Left hindlimb (tissue), 1 donor: ENCODE measurements at regions not wholly inside any gene's neighbourhood (a gene's known extent, or its start where the extent isn't known, plus 50 kb on each side); places are given as distances from the start of the nearest gene placed in this dataset.
"Not testable (repeated sequence)": the region's sequence is repeated elsewhere in the genome, so short reads cannot be mapped to it uniquely, and the experiment has no call there.

Source experiments
- DNase-seq: peaks from one replicate; pipeline ENCODE4 v3.0.0-alpha.2; 2018

- peak; percentile 50 for DNase-seq
Observed at GRCh38 chr6:18595774-18596530, 208.8 kb downstream of the RNF144B start.

DNA sequence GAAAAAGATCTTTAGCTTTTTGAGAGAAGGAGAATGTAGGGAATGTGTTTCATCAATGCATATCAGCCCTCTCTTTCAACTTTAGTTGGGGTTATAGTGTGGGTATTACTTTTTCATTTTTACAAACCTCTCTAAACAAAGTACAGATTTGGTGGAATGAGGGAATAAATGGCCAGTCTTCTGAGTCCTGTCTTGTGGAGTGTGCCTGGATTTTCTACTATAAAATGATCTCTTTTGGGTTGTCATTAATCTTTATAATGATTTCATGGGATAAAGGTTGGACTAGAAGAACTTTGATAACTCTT, 209.3 kb downstream of the RNF144B start:
- no peak for DNase-seq

DNA sequence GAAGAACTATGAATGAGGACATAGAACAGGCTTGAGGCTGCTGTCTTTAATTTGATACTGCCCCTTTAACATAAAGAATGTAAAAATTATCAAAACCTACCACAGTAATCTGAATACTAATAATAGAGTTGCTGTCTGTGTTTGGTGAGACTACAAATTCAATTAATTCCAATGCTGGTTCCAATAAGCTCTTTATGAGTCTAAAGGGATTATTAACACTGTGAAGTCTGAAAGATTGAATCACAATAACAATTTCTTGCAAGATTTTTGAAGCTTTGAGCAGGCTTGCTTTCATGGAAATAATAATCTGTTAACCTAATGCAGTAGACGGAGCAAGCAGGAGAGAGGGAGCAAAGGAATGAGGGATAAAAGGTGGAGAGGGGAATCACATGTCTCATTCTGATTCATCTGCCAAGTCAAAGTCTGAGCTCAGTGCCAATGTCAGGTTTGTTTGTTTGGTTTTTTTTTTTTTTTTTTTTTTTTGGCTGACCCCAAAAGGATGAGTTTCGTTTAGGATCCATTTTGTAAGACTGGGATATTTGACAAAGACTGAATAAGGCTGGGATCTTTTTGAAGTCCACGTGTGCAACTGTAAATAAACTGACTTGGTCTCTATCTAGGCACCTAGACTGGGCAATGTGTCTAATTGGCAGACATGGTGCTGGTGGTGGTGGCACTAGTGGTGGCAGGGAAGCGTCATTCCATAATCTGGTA, 211.6 kb downstream of the RNF144B start:
- DNase-seq: no peak

DNA sequence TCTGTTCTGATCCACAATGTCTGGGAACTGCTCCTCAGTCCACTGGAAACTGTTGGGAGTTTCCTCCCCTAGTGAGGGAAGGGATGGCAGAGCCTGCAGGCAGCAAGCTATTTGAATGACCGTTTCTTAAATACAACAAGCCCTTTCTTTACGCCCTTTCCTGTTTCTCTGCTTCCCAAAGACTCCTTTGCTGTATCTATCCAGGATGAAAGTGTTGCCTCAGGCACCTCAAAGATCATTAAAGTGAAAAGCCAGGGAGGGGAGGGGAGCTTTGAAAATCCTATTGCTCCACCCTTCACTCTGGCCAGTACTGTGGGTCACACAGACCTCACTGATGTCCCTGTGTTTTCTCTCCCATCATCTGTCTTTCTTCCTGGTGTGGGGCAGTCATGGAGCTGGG, 213.1 kb downstream of the RNF144B start:
- no peak for DNase-seq

DNA sequence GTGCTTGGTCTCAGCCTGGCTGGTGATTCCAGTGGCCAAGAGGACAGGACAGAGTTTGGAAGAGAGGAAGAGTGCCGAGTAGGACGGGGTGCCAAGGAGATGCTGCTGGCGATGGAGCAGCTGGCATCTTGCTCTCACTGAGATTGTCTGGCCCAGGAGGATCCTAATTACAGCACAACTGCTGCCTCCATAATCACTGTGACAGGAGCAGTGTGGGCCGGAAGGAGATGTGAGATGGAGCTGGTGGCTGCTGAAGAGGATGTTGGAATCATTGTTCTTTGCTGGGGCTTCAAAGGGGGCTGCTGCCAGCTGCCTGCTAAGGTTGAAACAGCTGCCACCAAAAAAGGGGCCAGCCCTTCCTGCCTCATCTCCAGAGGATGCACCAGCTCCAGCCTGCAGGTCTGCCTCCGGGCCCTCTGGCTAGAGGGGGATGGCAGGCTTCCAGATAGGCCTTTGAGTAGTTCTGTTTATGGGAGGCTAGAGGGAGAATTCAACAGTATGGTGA, 214.4 kb downstream of the RNF144B start:
- DNase-seq: no peak

DNA sequence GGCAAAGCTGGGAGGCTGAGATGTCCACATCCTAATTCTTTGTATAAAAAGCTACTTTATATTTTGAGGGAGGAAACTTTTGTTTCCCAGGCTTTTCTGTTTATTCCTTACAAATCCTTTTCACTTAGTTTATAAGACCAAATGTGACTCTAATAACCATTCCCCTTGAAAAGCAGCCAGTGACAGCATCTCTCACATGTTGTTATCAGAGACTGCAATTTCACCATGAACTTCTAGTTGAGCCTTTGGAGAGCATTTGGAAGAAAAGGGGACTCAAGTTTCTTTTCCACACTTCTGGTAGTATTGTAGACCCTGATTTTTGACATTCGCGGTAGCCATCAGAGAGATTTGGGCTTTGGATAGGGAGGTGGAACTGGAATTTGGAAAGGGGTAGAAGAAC, 215.8 kb downstream of the RNF144B start:
- no peak for DNase-seq

DNA sequence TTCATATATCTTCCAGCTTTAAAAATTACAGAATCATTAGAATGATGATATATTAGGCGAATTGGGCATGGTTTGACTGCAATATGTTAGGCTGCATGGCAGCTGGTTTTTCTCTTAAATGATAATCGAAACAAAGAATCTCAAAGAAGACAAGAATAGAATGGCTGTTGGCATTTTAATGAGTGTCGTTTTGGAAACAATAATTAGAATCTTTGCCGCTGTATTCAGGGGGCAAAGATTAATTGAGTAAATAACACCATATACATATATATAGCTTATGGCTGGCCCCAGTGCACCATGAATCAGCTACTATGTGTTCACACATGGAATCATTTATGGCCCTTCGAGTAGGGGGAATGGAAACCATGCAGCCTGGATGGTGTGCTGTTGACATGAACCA, 216.2 kb downstream of the RNF144B start:
- no peak for DNase-seq

DNA sequence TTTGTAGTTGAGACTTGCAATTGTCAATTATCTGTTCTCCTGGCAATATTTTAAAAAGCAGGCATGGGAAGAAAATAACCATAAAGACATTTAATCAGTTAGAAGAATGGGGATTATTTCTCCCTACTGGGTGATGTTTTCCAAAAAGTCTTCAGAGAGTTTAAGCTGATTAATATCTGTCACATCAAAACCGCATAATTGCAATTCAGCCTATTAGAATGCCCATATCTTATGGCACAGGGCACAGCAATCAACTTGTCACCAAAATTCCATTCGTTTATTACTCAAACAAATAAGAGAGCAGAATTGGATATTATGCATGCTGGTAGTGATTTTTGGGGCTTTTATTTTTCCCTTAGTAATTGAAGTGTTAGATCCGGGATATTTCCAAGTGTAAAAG, 218.7 kb downstream of the RNF144B start:
- DNase-seq: no peak

DNA sequence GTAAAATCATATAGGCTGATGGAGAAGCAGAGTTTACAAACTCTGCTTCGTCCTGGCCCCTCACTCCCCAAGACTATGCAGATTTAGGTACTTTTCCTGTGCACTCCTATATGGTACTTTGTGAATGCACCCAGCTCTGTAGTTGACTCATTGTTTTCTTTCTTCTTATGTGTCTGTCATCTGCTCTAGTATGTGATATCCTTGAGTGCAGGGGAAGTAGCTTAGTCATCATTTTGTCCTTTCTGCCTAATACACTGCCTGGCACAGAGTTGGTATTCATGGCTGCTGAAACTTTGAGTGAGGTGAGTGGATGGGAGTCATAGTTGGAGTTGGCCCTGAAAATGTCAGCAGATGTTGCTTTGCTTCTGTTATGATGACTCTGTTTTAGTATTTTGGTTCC, 222.6 kb downstream of the RNF144B start:
- DNase-seq: no peak

DNA sequence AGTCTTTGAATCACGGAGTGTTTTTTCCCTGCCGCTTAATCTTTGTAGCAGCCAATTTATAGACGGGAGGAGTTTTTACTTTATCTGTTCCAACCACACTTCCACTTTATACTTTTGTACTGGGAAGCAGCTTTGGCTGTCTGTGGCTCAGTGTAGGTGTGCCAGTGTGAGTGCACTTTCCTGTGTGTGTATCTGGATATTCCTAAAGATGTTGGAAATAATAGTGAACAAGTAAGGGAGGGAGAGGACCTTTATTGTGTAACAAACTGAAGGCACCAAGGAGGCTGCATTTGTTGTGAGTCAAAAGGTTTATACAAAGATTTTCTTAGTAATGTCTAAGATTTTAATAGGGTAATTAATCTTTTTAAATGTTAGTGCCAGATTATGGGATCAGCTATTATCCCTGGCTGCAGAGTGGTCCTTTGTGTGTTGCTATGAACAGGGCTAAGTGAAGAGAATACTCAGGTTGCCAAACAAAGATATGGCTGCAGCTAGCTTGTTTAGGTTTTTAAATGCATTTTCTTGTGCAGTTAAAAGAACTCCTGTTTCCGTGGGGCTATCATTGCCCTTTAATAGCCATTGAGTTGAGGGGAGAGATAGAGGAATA, 226.3 kb downstream of the RNF144B start:
- no peak for DNase-seq

GRCh38 chr6:18629571-18629970, 242.4 kb downstream of the RNF144B start:
- no peak for DNase-seq

- no peak for DNase-seq
Observed at GRCh38 chr6:18632670-18633410, 245.7 kb downstream of the RNF144B start.

DNA sequence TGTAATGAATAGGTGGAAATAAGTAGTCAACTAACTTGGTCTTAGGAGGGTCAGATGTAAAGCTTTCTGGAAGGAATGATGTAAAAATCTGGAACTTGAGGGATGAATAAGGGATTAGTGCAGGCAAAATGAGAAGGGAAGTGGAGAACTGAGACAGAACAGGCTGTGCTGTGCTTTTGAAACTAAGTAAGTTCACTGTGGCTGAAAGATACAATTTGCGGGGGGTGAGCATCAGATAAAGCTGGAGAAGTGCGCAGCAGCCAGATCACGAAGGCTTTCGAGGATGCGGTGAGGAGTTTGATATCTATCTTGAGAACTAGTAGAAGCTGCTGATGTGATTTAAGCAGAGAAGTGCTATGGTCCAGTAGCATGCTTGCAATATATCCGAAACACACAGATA, 247.8 kb downstream of the RNF144B start:
- DNase-seq: no peak

GRCh38 chr6:18640134-18640533, 253.0 kb downstream of the RNF144B start:
- DNase-seq: no peak

GRCh38 chr6:18640754-18641153, 253.6 kb downstream of the RNF144B start:
- DNase-seq: no peak

DNA sequence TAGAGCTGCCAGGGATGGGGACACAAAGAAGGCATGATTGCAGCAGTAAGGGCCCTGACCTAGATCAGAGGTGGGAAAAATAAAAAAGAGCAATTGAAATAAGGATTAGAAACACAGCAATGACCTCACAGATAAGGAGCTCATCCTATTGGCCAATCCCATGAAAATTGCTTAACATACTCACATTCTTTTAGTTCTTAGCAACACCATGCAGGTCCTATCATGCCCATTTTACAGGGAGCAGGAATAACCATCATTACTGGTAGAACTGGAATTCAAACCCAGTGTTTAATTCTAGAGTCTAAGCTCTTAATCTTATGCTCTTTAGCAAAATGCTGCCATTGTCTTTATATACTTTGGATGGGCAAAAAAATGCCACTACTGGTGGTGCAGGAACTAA, 267.7 kb downstream of the RNF144B start:
- DNase-seq: no peak

GRCh38 chr6:18656506-18656905, 269.4 kb downstream of the RNF144B start:
- DNase-seq: no peak

DNA sequence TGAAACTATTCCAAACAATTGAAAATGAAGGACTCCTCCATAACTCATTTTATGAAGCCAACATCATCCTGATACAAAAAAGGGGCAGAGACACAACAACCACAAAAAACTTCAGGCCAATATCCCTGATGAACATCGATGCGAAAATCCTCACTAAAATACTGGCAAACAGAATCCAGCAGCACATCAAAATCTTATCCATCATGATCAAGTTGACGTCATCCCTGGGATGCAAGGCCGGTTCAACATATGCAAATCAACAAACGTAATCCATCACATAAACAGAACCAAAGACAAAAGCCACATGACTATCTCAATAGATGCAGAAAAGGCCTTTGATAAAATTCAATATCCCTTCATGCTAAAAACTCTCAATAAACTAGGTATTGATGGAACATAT, 272.8 kb downstream of the RNF144B start:
- DNase-seq: not testable (repeated sequence)

DNA sequence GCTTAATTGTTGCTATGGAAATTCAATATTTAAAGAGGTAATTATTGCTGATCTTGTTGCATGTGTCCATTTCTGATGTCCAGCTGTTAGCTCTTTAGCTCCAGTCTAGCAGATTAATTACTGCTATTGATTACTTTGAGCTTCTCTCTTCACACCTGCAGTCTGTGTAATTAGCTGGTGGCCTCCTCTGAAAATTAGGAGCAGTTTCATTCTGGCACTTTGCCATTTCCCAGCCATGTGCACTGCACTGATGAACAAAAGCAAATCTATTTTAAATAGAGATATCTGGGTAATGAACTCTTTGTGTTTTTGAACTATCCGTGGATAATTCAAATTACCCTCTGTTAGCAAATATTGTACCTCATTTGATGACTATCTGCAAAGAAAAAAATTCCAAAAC, 275.9 kb downstream of the RNF144B start:
- DNase-seq: no peak

DNA sequence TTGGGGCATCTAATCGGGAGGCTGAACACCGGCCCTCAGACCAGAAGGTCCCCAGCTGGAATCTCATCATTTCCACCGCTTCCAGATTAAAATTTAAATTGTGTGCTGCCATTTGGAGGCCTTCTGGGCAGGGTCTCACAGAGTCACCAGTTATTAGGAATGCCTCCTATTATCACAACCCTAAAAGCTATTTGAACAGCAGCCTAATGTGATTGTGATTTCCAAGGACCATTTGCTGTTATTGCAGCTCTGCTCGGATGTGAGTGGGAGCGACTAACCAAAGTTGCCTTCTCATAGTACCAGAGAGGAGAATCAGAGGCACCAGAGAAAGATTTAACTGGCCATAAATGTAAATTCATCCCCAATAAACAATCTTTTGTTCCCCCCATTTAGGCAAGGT, 277.3 kb downstream of the RNF144B start:
- DNase-seq: no peak

DNA sequence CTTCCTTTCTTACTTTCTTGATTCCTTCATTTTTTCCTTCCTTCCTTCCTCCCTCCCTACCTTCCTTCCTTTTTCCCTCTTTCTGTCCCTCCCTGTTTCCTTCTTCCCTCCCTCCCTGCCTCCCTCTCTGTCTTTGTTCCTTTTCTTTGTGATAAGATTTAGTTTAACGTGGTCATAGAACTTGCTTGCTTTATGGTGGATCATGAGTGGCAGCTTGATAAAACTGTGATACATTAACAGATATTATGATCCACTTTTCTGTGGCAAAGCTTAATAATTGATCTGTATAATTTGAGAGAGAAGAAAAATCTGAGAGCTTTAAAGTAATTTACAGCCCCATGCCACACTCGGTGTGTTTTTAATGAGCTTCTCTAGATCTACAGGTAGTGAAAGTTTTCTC, 280.5 kb downstream of the RNF144B start:
- no peak for DNase-seq

DNA sequence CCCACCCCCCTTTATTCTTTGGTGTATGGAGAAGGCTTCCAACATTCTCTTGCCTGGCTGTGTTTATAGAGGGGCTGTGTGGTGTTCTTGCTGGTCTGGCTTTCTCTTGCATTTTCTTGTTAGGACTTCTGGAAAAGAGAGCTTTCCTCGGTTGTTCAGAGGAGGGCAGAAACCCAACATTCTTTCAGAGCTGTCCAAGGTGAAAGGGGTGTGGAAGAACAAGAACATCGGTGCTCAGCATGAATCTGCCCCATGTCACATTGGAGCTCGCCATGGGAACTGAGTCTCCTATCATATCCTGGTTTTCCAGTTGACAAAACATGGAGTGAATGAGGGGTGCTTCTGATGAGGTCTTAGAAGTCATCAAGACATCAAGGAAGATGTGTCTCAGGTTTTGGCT, 281.8 kb downstream of the RNF144B start:
- DNase-seq: no peak

DNA sequence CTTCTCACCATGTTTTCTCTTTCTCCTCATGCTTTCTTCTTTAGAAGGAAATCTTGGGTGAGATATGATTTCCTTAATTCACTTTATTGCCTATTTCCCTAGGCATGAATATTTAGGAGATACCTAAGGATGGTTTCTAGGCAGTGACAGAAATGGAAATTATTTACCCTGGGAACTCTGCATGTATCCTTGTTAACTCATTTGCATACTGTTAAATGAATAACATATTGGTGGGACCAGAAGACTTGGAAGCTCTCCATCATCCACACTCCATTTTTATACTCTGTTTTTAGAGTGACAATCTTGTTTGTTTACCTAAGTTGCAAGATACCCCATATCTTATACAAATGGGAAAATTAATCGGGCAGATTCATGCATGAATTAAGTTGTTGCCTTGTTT, 285.7 kb downstream of the RNF144B start:
- no peak for DNase-seq

GRCh38 chr6:18674346-18674745, 287.2 kb downstream of the RNF144B start:
- DNase-seq: no peak
